Neural cell (in vitro differentiated cells): ENCODE measurements at regions not wholly inside any gene's neighbourhood (a gene's known extent, or its start where the extent isn't known, plus 50 kb on each side); places are given as distances from the start of the nearest gene placed in this dataset.

Experiments used
- H2AFZ ChIP-seq: fragments of 200-600, 300-800 bp; sonication (generic), shearing (Covaris generic); 2 replicates; pipeline ENCODE4 v1.6.0; 2014; ENCODE audit warnings: low read depth, mild to moderate bottlenecking, antibody characterized with exemption, low read length, moderate library complexity
- H3F3A ChIP-seq: fragments of 200-600 bp; shearing (Covaris generic); 2 replicates; pipeline ENCODE4 v1.6.1; 2016; ENCODE audit warnings: mild to moderate bottlenecking, moderate library complexity, mixed read lengths, antibody characterized with exemption, low read length; ENCODE audit not compliant: insufficient read depth, poor library complexity, severe bottlenecking
- H3K27ac ChIP-seq: fragments of 200-600, 300-800 bp; sonication (generic), shearing (Covaris generic); 2 replicates; pipeline ENCODE4 v1.5.1; 2014; ENCODE audit warnings: mild to moderate bottlenecking, low read length, moderate library complexity
- H3K27me3 ChIP-seq: fragments of 300-800, 200-600 bp; sonication (generic), shearing (Covaris generic); 2 replicates; pipeline ENCODE4 v1.6.0; 2014; ENCODE audit warnings: mild to moderate bottlenecking, low read depth, low read length, moderate library complexity; ENCODE audit not compliant: insufficient read depth
- H3K36me3 ChIP-seq: fragments of 300-800, 200-600 bp; sonication (generic), shearing (Covaris generic); 2 replicates; pipeline ENCODE4 v1.5.1; 2014; ENCODE audit warnings: mild to moderate bottlenecking, antibody characterized with exemption, low read length, moderate library complexity; ENCODE audit not compliant: insufficient read depth
- H3K4me2 ChIP-seq: fragments of 300-800, 200-600 bp; sonication (generic), shearing (Covaris generic); 2 replicates; pipeline ENCODE4 v1.6.0; 2014; ENCODE audit warnings: mild to moderate bottlenecking, low read length
- H3K4me3 ChIP-seq: fragments of 300-800, 200-600 bp; sonication (generic), shearing (Covaris generic); 2 replicates; pipeline ENCODE4 v1.5.1; 2014; ENCODE audit warnings: mild to moderate bottlenecking, low read length, moderate library complexity
- H3K79me2 ChIP-seq: fragments of 200-600 bp; shearing (Covaris generic); replicated peaks from 2 replicates; pipeline ENCODE4 v1.6.0; 2014; ENCODE audit warnings: mild to moderate bottlenecking, low read length, moderate library complexity; ENCODE audit not compliant: insufficient read depth
- H3K9ac ChIP-seq: fragments of 300-800, 200-600 bp; sonication (generic), shearing (Covaris generic); 2 replicates; pipeline ENCODE4 v1.6.1; 2016; ENCODE audit warnings: mild to moderate bottlenecking, low read length, mixed read lengths
- H3K9me2 ChIP-seq: fragments of 200-600 bp; shearing (Covaris generic); 2 replicates; pipeline ENCODE4 v1.6.1; 2016; ENCODE audit warnings: mild to moderate bottlenecking, low read length, mixed read lengths; ENCODE audit not compliant: insufficient read depth
- H3K9me3 ChIP-seq: fragments of 200-600, 300-800 bp; sonication (generic), shearing (Covaris generic); 2 replicates; pipeline ENCODE4 v1.6.1; 2016; ENCODE audit warnings: mild to moderate bottlenecking, mixed run types, low read length, moderate library complexity, mixed read lengths
- H4K20me1 ChIP-seq: fragments of 200-600 bp; shearing (Covaris generic); 2 replicates; pipeline ENCODE4 v1.6.1; 2016; ENCODE audit warnings: mild to moderate bottlenecking, mixed run types; ENCODE audit not compliant: insufficient read depth
- CTCF ChIP-seq: fragments of 450-650 bp; IDR thresholded peaks from 2 replicates; pipeline ENCODE4 v1.5.1; 2014; ENCODE audit warnings: antibody characterized with exemption, mild to moderate bottlenecking, moderate library complexity; ENCODE audit not compliant: poor library complexity, severe bottlenecking
- EP300 ChIP-seq: fragments of 450-650 bp; conservative IDR thresholded peaks from 2 replicates; pipeline ENCODE4 v1.6.1; 2014; ENCODE audit warnings: antibody characterized with exemption, mild to moderate bottlenecking, moderate library complexity; ENCODE audit not compliant: poor library complexity, severe bottlenecking
- EZH2 ChIP-seq: fragments of 200-600, 300-800 bp; shearing (Covaris generic), sonication (generic); IDR thresholded peaks from 2 replicates; pipeline ENCODE4 v1.6.1; 2014; ENCODE audit warnings: antibody characterized with exemption, low read length, borderline replicate concordance, mild to moderate bottlenecking; ENCODE audit not compliant: insufficient read depth, poor library complexity, severe bottlenecking
- MXI1 ChIP-seq: fragments of 450-650 bp; conservative IDR thresholded peaks from 2 replicates; pipeline ENCODE4 v1.6.1; 2014; ENCODE audit warnings: antibody characterized with exemption, mild to moderate bottlenecking; ENCODE audit not compliant: poor library complexity, severe bottlenecking
- POLR2AphosphoS5 ChIP-seq: IDR thresholded peaks from 2 replicates; pipeline ENCODE4 v1.6.1; 2012
- RAD21 ChIP-seq: fragments of 450-650 bp; conservative IDR thresholded peaks from 2 replicates; pipeline ENCODE4 v1.6.1; 2014; ENCODE audit warnings: antibody characterized with exemption, mild to moderate bottlenecking, moderate library complexity
- REST ChIP-seq: IDR thresholded peaks from 2 replicates; pipeline ENCODE4 v1.6.1; 2012; ENCODE audit warnings: borderline replicate concordance
- SMC3 ChIP-seq: fragments of 450-650 bp; conservative IDR thresholded peaks from 2 replicates; pipeline ENCODE4 v1.6.1; 2014; ENCODE audit warnings: antibody characterized with exemption, mild to moderate bottlenecking, moderate library complexity; ENCODE audit not compliant: poor library complexity
- TAF1 ChIP-seq: IDR thresholded peaks from 2 replicates; pipeline ENCODE4 v1.6.1; 2012; ENCODE audit warnings: low read depth

GRCh38 chr2:19409046-19409445 lies 50.6 kb upstream of the OSR1 start:
- H3K27me3 ChIP-seq: no peaks in the 10 kb centered on the region

GRCh38 chr2:19408592-19408991 lies 50.2 kb upstream of the OSR1 start:
- Histone ChIP-seq H3K36me3 (no peaks in the 10 kb centered on the region), H3K9me3 (no peaks in the 10 kb centered on the region), H3F3A (no peaks in the 10 kb centered on the region), H3K27ac (no peak overlapping the region), H4K20me1 (no peaks in the 10 kb centered on the region), H3K9me2 (no peaks in the 10 kb centered on the region), H3K4me3 (no peak overlapping the region), H3K79me2 (no peaks in the 10 kb centered on the region), H3K27me3 (no peaks in the 10 kb centered on the region), H3K9ac (no peak overlapping the region), H3K4me2 (no peak overlapping the region), H2AFZ (no peak overlapping the region)
- no peak for TF ChIP-seq EP300

More at GRCh38 chr2:19409046-19409445, 50.6 kb upstream of the OSR1 start:
- Histone ChIP-seq H3K27ac (no peak overlapping the region), H3F3A (no peaks in the 10 kb centered on the region), H3K4me3 (no peak overlapping the region), H3K9ac (no peak overlapping the region), H4K20me1 (no peaks in the 10 kb centered on the region), H3K36me3 (no peaks in the 10 kb centered on the region), H3K79me2 (no peaks in the 10 kb centered on the region), H2AFZ (no peak overlapping the region), H3K9me3 (no peaks in the 10 kb centered on the region), H3K9me2 (no peaks in the 10 kb centered on the region), H3K4me2 (no peak overlapping the region)
- TF ChIP-seq POLR2AphosphoS5 (no peak), REST (no peak), EZH2 (no peak), CTCF (no peak), RAD21 (no peak), TAF1 (no peak), SMC3 (no peak), MXI1 (no peak), EP300 (no peak)
